Thymus (tissue), 11 donors: ENCODE measurements at regions not wholly inside any gene's neighbourhood (a gene's known extent, or its start where the extent isn't known, plus 50 kb on each side); places are given as distances from the start of the nearest gene placed in this dataset.

Experiments used
- DNase-seq, 9 donors: peaks; one replicate each; pipeline ENCODE4 v3.0.0-alpha.2; 2013; ENCODE audit warnings: low spot score in 9 of 9, low read depth in 6 of 9, missing footprints in 1 of 9
- H3K27ac ChIP-seq, 2 donors: one replicate each; pipeline ENCODE4 v1.5.1; 2013; ENCODE audit warnings: control low read depth in 1 of 2, low read depth in 1 of 2, low read length in 1 of 2, mild to moderate bottlenecking in 1 of 2, moderate library complexity in 1 of 2
- H3K27me3 ChIP-seq, 2 donors: one replicate each; pipeline ENCODE4 v1.5.1; 2013; ENCODE audit warnings: low read length in 1 of 2; ENCODE audit not compliant: control insufficient read depth in 2 of 2, insufficient read depth in 1 of 2
- H3K36me3 ChIP-seq, 2 donors: one replicate each; pipeline ENCODE4 v1.5.1; 2013; ENCODE audit warnings: low read length in 1 of 2, mild to moderate bottlenecking in 1 of 2, moderate library complexity in 1 of 2; ENCODE audit not compliant: control insufficient read depth in 2 of 2, insufficient read depth in 2 of 2
- H3K4me1 ChIP-seq, 2 donors: one replicate each; pipeline ENCODE4 v1.5.1; 2013; ENCODE audit warnings: low read length in 2 of 2; ENCODE audit not compliant: control insufficient read depth in 2 of 2, insufficient read depth in 2 of 2
- H3K4me3 ChIP-seq, 2 donors: one replicate each; pipeline ENCODE4 v1.5.1; 2013; ENCODE audit warnings: low read length in 2 of 2, control low read depth in 1 of 2, mild to moderate bottlenecking in 1 of 2
- H3K9me3 ChIP-seq, 2 donors: one replicate each; pipeline ENCODE4 v1.5.1; 2013; ENCODE audit warnings: low read length in 1 of 2, mild to moderate bottlenecking in 1 of 2; ENCODE audit not compliant: control insufficient read depth in 2 of 2, insufficient read depth in 1 of 2
- WGBS: extraction: QIAGEN DNeasy Blood & Tissue Kit; methylation state at CpG from one replicate; pipeline ENCODE4 v1.1.7; 2013; 5-methylcytosine and 5-hydroxymethylcytosine counted together
- donor health status: healthy.

DNA sequence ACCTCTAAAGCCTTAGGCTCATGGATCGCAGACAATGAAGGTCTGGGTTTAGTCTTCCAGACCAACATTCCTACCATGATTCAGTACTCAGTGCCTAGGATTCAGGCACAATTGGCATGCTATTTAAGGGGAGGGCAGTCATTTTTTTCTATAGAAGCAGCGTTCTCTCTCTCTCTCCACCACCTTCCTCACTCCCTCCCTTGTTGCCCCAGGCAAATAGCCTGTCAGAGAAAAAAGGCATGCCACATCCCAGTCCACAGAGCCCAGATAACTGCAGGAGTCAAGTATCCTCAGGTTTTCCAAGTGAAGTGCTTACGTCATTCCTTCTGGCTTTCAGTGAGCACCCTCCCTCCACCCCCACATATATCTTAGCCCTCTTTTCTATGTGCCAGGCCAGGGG is 533.0 kb downstream of the BCOR start:
- no peak for DNase-seq
- Histone ChIP-seq H3K4me1 (no peaks in the 10 kb centered on the region), H3K4me3 (no peak overlapping the region), H3K27me3 (no peaks in the 10 kb centered on the region), H3K27ac (no peak overlapping the region), H3K36me3 (no peaks in the 10 kb centered on the region), H3K9me3 (no peaks in the 10 kb centered on the region)
- 98% methylated on average over 3 of the region's 3 CpGs for WGBS

DNA sequence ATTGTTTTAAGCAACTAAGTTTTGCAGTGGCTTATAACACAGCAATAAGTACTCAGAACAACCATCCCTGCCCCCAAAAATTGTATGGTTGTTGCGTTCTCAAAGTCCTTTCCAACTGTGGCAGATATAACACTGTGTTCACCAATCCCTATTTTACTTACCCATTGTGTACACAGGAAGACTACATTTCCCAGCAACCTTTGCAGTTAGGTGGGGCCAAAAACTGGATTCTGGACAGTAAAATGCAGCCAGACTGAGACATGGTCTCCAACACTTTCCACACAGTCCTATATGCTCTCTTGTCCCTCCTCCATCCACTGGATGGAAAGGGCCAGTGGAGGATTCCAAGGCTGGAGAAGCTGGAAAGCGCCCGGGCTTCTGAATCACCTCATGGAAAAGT is 523.6 kb downstream of the BCOR start:
- Histone ChIP-seq H3K4me3 (no peak overlapping the region), H3K9me3 (no peaks in the 10 kb centered on the region), H3K36me3 (no peaks in the 10 kb centered on the region), H3K27ac (no peak overlapping the region), H3K4me1 (peaks cover 0 to 11% of the 10 kb centered on the region in 2 donors), H3K27me3 (no peaks in the 10 kb centered on the region)
- no peak for DNase-seq
- 65% methylated on average over 3 of the region's 3 CpGs for WGBS

DNA sequence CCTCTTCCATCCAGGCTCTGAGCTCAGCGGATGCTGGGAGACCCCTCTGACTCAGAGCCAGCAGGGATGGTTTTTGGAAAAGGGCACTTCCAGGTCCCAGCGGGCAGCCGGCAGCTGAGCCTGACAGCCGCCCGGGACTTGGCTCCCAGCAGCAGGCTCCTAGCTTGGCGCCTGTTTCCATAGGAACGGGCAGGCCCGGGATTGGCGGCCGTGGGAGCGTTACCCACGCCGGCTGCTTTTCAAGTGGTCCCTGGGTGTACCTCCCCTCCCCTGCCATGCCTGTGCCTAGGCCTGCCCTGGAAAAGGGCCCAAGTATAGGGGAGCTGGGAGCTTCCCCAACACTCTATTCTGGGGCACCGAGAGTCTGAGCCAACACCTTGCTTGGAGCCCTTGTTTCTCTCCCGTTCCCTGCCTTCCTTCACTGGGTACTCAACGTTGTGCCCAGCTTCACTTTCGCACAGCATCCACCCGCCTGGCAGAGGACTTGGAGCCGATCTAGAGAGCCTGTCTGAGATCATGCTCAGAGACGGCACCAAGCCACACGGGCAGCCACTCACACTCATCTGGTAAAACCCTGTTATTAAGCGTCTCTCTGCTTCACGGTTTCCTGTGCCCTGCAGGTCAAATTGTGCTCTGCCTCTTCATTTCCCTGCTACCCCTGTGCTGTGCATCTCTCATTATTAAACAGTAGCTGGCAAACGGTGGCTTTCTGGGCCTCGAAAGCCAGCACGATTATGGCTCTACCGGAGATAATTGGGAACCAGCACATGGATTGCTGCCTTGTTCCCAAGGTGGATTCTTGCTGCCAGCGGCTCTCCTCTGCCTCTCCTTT is 521.5 kb downstream of the BCOR start:
- Histone ChIP-seq H3K36me3 (no peaks in the 10 kb centered on the region), H3K9me3 (no peaks in the 10 kb centered on the region), H3K27me3 (no peaks in the 10 kb centered on the region), H3K4me3 (no peak overlapping the region), H3K27ac (no peak overlapping the region), H3K4me1 (peaks cover 0 to 11% of the 10 kb centered on the region in 2 donors)
- 95% methylated on average over 28 of the region's 28 CpGs for WGBS
- no peak for DNase-seq

DNA sequence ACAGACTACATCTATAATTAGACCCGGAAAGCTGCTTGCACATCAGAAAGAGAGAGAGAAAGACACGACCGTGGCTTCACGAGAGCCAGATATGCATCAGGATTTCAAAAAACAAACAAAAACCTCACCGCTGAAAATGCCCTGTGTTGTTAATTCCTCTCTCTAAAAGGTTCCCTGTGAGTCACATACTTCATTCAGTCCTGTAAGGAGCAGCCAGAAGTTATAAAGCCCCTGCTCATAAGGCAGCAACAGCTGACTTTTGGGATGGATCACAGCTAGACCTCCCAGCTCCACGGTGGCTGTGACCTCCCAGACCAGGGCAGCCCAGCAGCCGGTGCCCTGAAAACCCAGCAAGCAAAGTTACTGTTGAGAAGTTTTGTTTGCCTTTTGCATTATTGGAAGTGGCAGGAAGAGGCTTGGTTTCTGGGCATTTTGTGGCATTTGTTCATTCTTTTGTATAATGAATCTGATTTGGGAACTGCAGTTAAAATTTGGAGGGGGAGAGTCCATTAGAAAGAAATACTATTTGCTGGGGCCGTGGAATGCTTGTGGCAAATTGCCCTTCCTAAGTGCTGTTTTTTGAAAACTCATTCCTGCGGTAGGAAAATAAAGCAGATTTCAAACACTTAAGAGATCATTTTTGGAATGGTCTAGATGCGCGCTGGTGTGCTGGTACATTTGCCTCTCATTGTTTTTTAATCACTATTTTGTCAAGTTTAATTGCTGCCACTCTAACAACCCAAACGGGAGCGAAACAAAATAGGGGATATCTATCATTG is 520.4 kb downstream of the BCOR start:
- H3K27ac ChIP-seq = no peak overlapping the region
- H3K4me1 ChIP-seq = peaks cover 0 to 11% of the 10 kb centered on the region in 2 donors
- 85% methylated on average over 13 of the region's 13 CpGs for WGBS
- no peak overlapping the region for H3K4me3 ChIP-seq
- H3K36me3 ChIP-seq = no peaks in the 10 kb centered on the region
- H3K27me3 ChIP-seq = no peaks in the 10 kb centered on the region
- DNase-seq = no peak
- H3K9me3 ChIP-seq = no peaks in the 10 kb centered on the region

DNA sequence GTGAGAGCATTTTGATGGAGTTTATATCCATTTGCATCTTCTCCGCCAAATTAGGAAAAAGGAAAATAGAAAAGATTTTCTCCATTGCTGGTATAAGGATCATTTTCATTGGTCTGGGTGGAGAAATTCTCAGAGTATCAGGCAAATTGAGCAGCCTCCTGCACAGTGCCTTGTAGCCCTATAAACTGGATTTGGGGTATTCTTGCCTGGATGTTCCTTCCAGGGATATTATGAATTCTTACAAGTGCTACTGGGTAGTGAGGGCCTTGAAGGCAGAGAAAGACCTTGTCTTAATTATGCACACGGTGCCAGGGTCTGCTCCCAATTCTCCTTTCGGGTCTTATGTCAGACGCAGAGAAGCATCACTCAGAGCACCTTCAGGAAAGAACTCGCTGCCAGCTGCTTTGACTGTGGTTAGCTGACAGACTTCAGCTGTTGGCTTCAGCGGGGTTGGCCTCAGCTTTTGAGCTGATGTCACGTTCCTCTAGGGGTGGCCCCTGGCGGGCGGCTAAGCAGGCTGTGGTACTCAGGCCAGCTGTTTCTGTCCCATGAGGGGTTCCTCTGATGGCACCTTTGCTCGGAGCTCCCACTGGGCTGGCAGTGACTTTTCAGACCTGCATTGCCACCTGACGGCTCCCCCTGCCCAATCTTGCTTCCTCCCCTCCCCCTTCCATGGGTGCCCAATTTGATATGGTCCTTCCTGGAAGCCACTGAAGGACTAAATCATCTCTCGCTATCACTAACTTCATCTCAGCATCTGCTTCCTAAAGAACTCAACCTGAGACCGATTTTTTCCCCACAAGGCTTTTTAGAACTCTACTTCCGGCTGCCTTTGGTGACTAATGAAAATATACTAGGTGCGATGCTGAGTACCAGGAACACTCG is 519.5 kb downstream of the BCOR start:
- H3K27me3 ChIP-seq = no peaks in the 10 kb centered on the region
- no peaks in the 10 kb centered on the region for H3K9me3 ChIP-seq
- no peak overlapping the region for H3K4me3 ChIP-seq
- 11% methylated on average over 16 of the region's 16 CpGs for WGBS
- H3K27ac ChIP-seq = no peak overlapping the region
- no peaks in the 10 kb centered on the region for H3K36me3 ChIP-seq
- peak; percentile 9 to 72 (median 25) for DNase-seq
- H3K4me1 ChIP-seq = peaks cover 0 to 11% of the 10 kb centered on the region in 2 donors

DNA sequence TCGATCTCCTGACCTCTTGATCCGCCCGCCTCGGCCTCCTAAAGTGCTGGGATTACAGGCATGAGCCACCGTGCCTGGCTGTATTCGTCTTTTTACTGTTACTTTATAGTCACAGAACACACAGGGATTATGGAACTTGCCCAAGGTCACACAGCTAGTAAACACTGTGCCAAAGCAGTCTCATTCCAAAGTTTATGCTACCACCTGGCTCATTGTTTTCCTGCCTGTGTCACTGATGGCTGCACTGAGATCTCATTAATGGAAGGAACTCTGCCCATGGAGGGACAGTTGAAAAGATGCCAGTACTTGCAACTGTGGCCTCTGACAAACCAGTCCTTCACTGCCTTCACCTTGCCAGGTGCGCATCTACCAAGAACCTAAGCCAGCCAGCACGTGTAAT is 517.7 kb downstream of the BCOR start:
- H3K27me3 ChIP-seq = no peaks in the 10 kb centered on the region
- no peaks in the 10 kb centered on the region for H3K9me3 ChIP-seq
- H3K4me3 ChIP-seq = no peak overlapping the region
- no peak overlapping the region for H3K27ac ChIP-seq
- H3K4me1 ChIP-seq = peaks cover 0 to 11% of the 10 kb centered on the region in 2 donors
- H3K36me3 ChIP-seq = no peaks in the 10 kb centered on the region
- 98% methylated on average over 8 of the region's 8 CpGs for WGBS
- no peak for DNase-seq

DNA sequence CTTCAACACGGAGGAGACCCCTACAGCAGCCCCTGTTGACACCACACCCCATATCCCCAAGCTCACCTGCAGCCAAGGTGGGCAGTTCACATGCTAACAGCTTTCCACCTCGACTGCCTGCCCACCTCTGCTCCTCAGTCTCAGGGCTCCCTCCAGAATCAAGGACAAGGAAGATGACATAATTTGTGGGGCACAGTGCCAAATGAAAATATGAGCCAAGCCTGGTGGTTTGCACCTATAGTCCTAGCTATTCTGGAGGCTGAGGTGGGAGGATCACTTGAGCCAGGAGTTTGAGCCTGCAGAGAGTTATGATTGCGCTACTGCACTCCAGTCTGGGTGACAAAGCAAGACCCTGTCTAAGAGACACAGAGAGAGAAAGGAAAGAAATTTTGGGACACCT is 516.3 kb downstream of the BCOR start:
- DNase-seq = no peak
- Histone ChIP-seq H3K27ac (no peak overlapping the region), H3K36me3 (no peaks in the 10 kb centered on the region), H3K4me3 (no peak overlapping the region), H3K27me3 (no peaks in the 10 kb centered on the region), H3K9me3 (no peaks in the 10 kb centered on the region), H3K4me1 (peaks cover 0 to 11% of the 10 kb centered on the region in 2 donors)
- WGBS = 93% methylated on average over 3 of the region's 3 CpGs

DNA sequence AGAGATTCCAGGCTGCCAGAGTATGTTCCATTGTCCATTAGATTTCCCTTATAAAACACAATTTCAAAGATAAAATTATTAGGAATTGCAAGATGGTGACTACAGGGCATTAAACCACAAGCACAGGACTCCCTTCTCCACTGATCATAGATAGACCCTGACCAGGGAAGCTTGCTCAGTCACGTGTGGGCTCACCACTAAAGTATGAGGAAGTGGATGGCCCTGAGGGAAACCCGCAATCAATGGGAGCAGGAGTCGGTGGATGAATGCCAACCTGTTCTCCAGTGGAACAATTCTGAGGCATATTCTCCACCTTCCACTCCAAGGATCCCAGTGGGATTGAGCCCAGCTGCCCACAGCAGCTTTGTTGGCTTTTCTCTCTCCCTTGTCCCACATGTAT is 515.7 kb downstream of the BCOR start:
- Histone ChIP-seq H3K36me3 (no peaks in the 10 kb centered on the region), H3K9me3 (no peaks in the 10 kb centered on the region), H3K4me1 (peaks cover 0 to 11% of the 10 kb centered on the region in 2 donors), H3K27ac (no peak overlapping the region), H3K4me3 (no peak overlapping the region), H3K27me3 (no peaks in the 10 kb centered on the region)
- no peak for DNase-seq
- 34% methylated on average over 3 of the region's 3 CpGs for WGBS
